ENCODE measurements at regions not wholly inside any gene's neighbourhood (a gene's known extent, or its start where the extent isn't known, plus 50 kb on each side); places are given as distances from the start of the nearest gene placed in this dataset.

GRCh38 chr17:17398188-17398942 is 78.4 kb upstream of the MED9 start:
- DNase-seq (ENCODE audit: low read depth) = no peak

GRCh38 chr17:17398943-17399926 is 77.6 kb upstream of the MED9 start:
- DNase-seq (ENCODE audit: low read depth) = no peak

GRCh38 chr17:17400070-17400469 is 76.7 kb upstream of the MED9 start:
- DNase-seq (ENCODE audit: low read depth) = no peak

- no peak for DNase-seq (ENCODE audit: low read depth)
Observed at GRCh38 chr17:17400566-17401184, 76.1 kb upstream of the MED9 start.

- no peak for DNase-seq (ENCODE audit: low read depth)
Observed at GRCh38 chr17:17401271-17401781, 75.5 kb upstream of the MED9 start.

GRCh38 chr17:17402558-17402957 is 74.2 kb upstream of the MED9 start:
- DNase-seq (ENCODE audit: low read depth) = no peak

GRCh38 chr17:17403065-17403464 is 73.7 kb upstream of the MED9 start:
- DNase-seq (ENCODE audit: low read depth) = no peak

- no peak for DNase-seq (ENCODE audit: low read depth)
Observed at GRCh38 chr17:17403899-17404576, 72.8 kb upstream of the MED9 start.

GRCh38 chr17:17405673-17406072 is 71.1 kb upstream of the MED9 start:
- no peak for DNase-seq (ENCODE audit: low read depth)

- DNase-seq (ENCODE audit: low read depth) = no peak
Observed at GRCh38 chr17:17406225-17406624, 70.6 kb upstream of the MED9 start.

- DNase-seq (ENCODE audit: low read depth) = no peak
Observed at GRCh38 chr17:17408236-17408794, 68.5 kb upstream of the MED9 start.

GRCh38 chr17:17410357-17410756 is 66.4 kb upstream of the MED9 start:
- no peak for DNase-seq (ENCODE audit: low read depth)

GRCh38 chr17:17411692-17412091 is 65.1 kb upstream of the MED9 start:
- no peak for DNase-seq (ENCODE audit: low read depth)

GRCh38 chr17:17412326-17412725 is 64.5 kb upstream of the MED9 start:
- DNase-seq (ENCODE audit: low read depth) = no peak

- no peak for DNase-seq (ENCODE audit: low read depth)
Observed at GRCh38 chr17:17413215-17413792, 63.5 kb upstream of the MED9 start.

GRCh38 chr17:17413821-17414220 is 63.0 kb upstream of the MED9 start:
- DNase-seq (ENCODE audit: low read depth) = no peak

GRCh38 chr17:17414341-17414805 is 62.4 kb upstream of the MED9 start:
- no peak for DNase-seq (ENCODE audit: low read depth)

GRCh38 chr17:17415006-17415405 is 61.8 kb upstream of the MED9 start:
- DNase-seq (ENCODE audit: low read depth) = no peak

- peak; percentile 52 for DNase-seq (ENCODE audit: low read depth)
Observed at GRCh38 chr17:17416007-17416399, 60.8 kb upstream of the MED9 start.

GRCh38 chr17:17416400-17417360 is 60.1 kb upstream of the MED9 start:
- no peak for DNase-seq (ENCODE audit: low read depth)

Measured in HS-27A (cell line).